IMR-90 (cell line): ENCODE measurements at regions not wholly inside any gene's neighbourhood (a gene's known extent, or its start where the extent isn't known, plus 50 kb on each side); places are given as distances from the start of the nearest gene placed in this dataset.

Experiments
- ATAC-seq: fragments of 200-7000 bp; cut with Tn5 transposase; 2 replicates; pipeline ENCODE4 v1.9.1; 2020; ENCODE audit warnings: low read depth, mild to moderate bottlenecking, moderate library complexity
- BruUV-seq: library from RNA; stranded (reverse); fragments of 400-500 nt; replicated peaks from 2 replicates; lab custom pipeline; 2021; lab: Mats Ljungman, UMichigan
- CTCF ChIA-PET: fragments of 300-600 bp; formaldehyde crosslinking; extraction: SDS; loops from one replicate; lab custom pipeline; 2021; ENCODE audit warnings: antibody characterized with exemption; lab: Yijun Ruan, JAX
- POLR2A ChIA-PET: fragments of 300-600 bp; sonication (Branson Sonifier 250); formaldehyde crosslinking; loops from one replicate; lab custom pipeline; 2022; ENCODE audit warnings: antibody characterized with exemption; ENCODE audit not compliant: unreplicated experiment; lab: Charles Lee
- DNase-seq: peaks from one replicate; pipeline ENCODE4 v3.0.0; 2013
- H2AFZ ChIP-seq: replicated peaks from 2 replicates; pipeline ENCODE3; 2013; ENCODE audit warnings: low read length, mild to moderate bottlenecking; ENCODE audit not compliant: poor library complexity
- H2AK5ac ChIP-seq: 2 replicates; pipeline ENCODE4 v1.6.1; 2013; ENCODE audit warnings: low read depth, low read length, inconsistent platforms
- H2AK9ac ChIP-seq: replicated peaks from 2 replicates; pipeline ENCODE3; 2013; ENCODE audit warnings: mild to moderate bottlenecking, low read depth, low read length, moderate library complexity; ENCODE audit not compliant: poor library complexity
- H2BK120ac ChIP-seq: 2 replicates; pipeline ENCODE4 v1.6.1; 2013; ENCODE audit warnings: low read depth, low read length, inconsistent platforms
- H2BK15ac ChIP-seq: 3 replicates; pipeline ENCODE4 v1.6.1; 2013; ENCODE audit warnings: low read depth, low read length, inconsistent platforms
- H2BK20ac ChIP-seq: 2 replicates; pipeline ENCODE4 v1.6.1; 2013; ENCODE audit warnings: low read depth, mild to moderate bottlenecking, inconsistent platforms, low read length, moderate library complexity
- H2BK5ac ChIP-seq: 2 replicates; pipeline ENCODE4 v1.6.1; 2013; ENCODE audit warnings: mild to moderate bottlenecking, low read depth, low read length, inconsistent platforms; ENCODE audit not compliant: poor library complexity, severe bottlenecking
- H3K14ac ChIP-seq: replicated peaks from 2 replicates; pipeline ENCODE4 v1.6.1; 2013; ENCODE audit warnings: low read depth, low read length, inconsistent platforms
- H3K18ac ChIP-seq: 2 replicates; pipeline ENCODE4 v1.6.1; 2013; ENCODE audit warnings: low read depth, low read length, control low read depth
- H3K23ac ChIP-seq: 2 replicates; pipeline ENCODE4 v1.6.1; 2013; ENCODE audit warnings: low read depth, low read length, inconsistent platforms
- H3K27ac ChIP-seq: 2 replicates; pipeline ENCODE4 v1.5.1; 2013; ENCODE audit warnings: mild to moderate bottlenecking, control low read depth, low read length; ENCODE audit not compliant: insufficient read depth
- H3K27me3 ChIP-seq: 2 replicates; pipeline ENCODE4 v1.6.1; 2013; ENCODE audit warnings: low read length; ENCODE audit not compliant: control insufficient read depth, insufficient read depth
- H3K36me3 ChIP-seq: 2 replicates; pipeline ENCODE4 v1.6.1; 2013; ENCODE audit warnings: low read length, mixed read lengths; ENCODE audit not compliant: control insufficient read depth, insufficient read depth
- H3K4ac ChIP-seq: 2 replicates; pipeline ENCODE4 v1.6.1; 2013; ENCODE audit warnings: low read depth, low read length, inconsistent platforms
- H3K4me1 ChIP-seq: 2 replicates; pipeline ENCODE4 v1.6.1; 2013; ENCODE audit warnings: low read length, mixed read lengths; ENCODE audit not compliant: control insufficient read depth, insufficient read depth
- H3K4me2 ChIP-seq: 2 replicates; pipeline ENCODE4 v1.6.1; 2013; ENCODE audit warnings: low read depth, mild to moderate bottlenecking, control low read depth, low read length, moderate library complexity
- H3K4me3 ChIP-seq: 2 replicates; pipeline ENCODE4 v1.5.1; 2013; ENCODE audit warnings: low read depth, mild to moderate bottlenecking, control low read depth, low read length, moderate library complexity; ENCODE audit not compliant: insufficient read depth
- H3K56ac ChIP-seq: 2 replicates; pipeline ENCODE4 v1.6.1; 2013; ENCODE audit warnings: low read length, inconsistent platforms; ENCODE audit not compliant: insufficient read depth; ENCODE audit errors: extremely low read depth
- H3K79me1 ChIP-seq, 2 experiments: 2 replicates each; pipeline ENCODE4 v1.6.1; 2013; ENCODE audit warnings: low read length in 2 of 2, inconsistent platforms in 1 of 2, low read depth in 1 of 2
- H3K9ac ChIP-seq: 2 replicates; pipeline ENCODE4 v1.6.1; 2013; ENCODE audit warnings: low read depth, low read length, control low read depth
- H3K9me1 ChIP-seq: 2 replicates; pipeline ENCODE4 v1.6.1; 2013; ENCODE audit warnings: low read length, inconsistent platforms; ENCODE audit not compliant: insufficient read depth
- H3K9me3 ChIP-seq: 2 replicates; pipeline ENCODE4 v1.6.1; 2013; ENCODE audit warnings: low read length; ENCODE audit not compliant: control insufficient read depth, insufficient read depth
- H4K20me1 ChIP-seq: 2 replicates; pipeline ENCODE4 v1.6.1; 2013; ENCODE audit warnings: low read length, inconsistent platforms; ENCODE audit not compliant: insufficient read depth
- H4K5ac ChIP-seq: 2 replicates; pipeline ENCODE4 v1.6.1; 2013; ENCODE audit warnings: mild to moderate bottlenecking, low read depth, low read length, control low read depth
- H4K8ac ChIP-seq, 2 experiments: 2 replicates each; pipeline ENCODE4 v1.6.1; 2013; ENCODE audit warnings: low read depth in 2 of 2, low read length in 2 of 2, control low read depth in 1 of 2, inconsistent platforms in 1 of 2
- H4K91ac ChIP-seq: 2 replicates; pipeline ENCODE4 v1.6.1; 2013; ENCODE audit warnings: low read depth, low read length, inconsistent platforms; ENCODE audit not compliant: insufficient read depth
- BHLHE40 ChIP-seq: fragments of 150-350 bp; IDR thresholded peaks from 2 replicates; pipeline ENCODE4 v1.6.1; 2016; ENCODE audit warnings: mild to moderate bottlenecking, low read depth, low read length
- CEBPB ChIP-seq: IDR thresholded peaks from 2 replicates; pipeline ENCODE4 v1.6.1; 2012; ENCODE audit warnings: low read depth, low read length, improper control_type of control experiment
- CHD1 ChIP-seq: IDR thresholded peaks from 2 replicates; pipeline ENCODE4 v1.6.1; 2012; ENCODE audit warnings: low read depth, low read length, improper control_type of control experiment
- FOS ChIP-seq: fragments of 150-350 bp; IDR thresholded peaks from 2 replicates; pipeline ENCODE4 v1.6.1; 2016; ENCODE audit warnings: low read depth, low read length
- MAFK ChIP-seq: IDR thresholded peaks from 2 replicates; pipeline ENCODE4 v1.6.1; 2012; ENCODE audit warnings: low read depth, low read length, improper control_type of control experiment
- MAZ ChIP-seq: IDR thresholded peaks from 2 replicates; pipeline ENCODE4 v1.6.1; 2012; ENCODE audit warnings: low read depth, mild to moderate bottlenecking, low read length, improper control_type of control experiment, moderate library complexity, borderline replicate concordance
- MXI1 ChIP-seq: IDR thresholded peaks from 2 replicates; pipeline ENCODE4 v1.6.1; 2012; ENCODE audit warnings: low read depth, mild to moderate bottlenecking, low read length, moderate library complexity, borderline replicate concordance
- NFE2L2 ChIP-seq: fragments of 150-350 bp; IDR thresholded peaks from 2 replicates; pipeline ENCODE4 v1.6.1; 2016; ENCODE audit warnings: low read depth, mild to moderate bottlenecking, low read length
- POLR2A ChIP-seq: IDR thresholded peaks from 2 replicates; pipeline ENCODE4 v1.6.1; 2012; ENCODE audit warnings: mild to moderate bottlenecking, low read depth, low read length
- RAD21 ChIP-seq: IDR thresholded peaks from 2 replicates; pipeline ENCODE4 v1.6.1; 2012; ENCODE audit warnings: low read length, improper control_type of control experiment
- RCOR1 ChIP-seq: IDR thresholded peaks from 2 replicates; pipeline ENCODE4 v1.6.1; 2012; ENCODE audit warnings: mild to moderate bottlenecking, low read length, improper control_type of control experiment; ENCODE audit not compliant: insufficient replicate concordance
- SMC3 ChIP-seq: fragments of 150-350 bp; IDR thresholded peaks from 2 replicates; pipeline ENCODE4 v1.6.1; 2016; ENCODE audit warnings: low read depth, mild to moderate bottlenecking, antibody characterized with exemption, low read length, moderate library complexity
- USF2 ChIP-seq: fragments of 150-350 bp; IDR thresholded peaks from 2 replicates; pipeline ENCODE4 v1.6.1; 2017; ENCODE audit warnings: mild to moderate bottlenecking, antibody characterized with exemption, low read length, low read depth
- WGBS, 2 experiments: methylation state at CpG; one replicate each; pipeline versions ENCODE4 v1.1.5 to v1.1.7; 2013; ENCODE audit warnings: missing lambda C conversion rate in 2 of 2; ENCODE audit not compliant: insufficient read length in 1 of 2; ENCODE audit errors: extremely low coverage in 2 of 2; 5-methylcytosine and 5-hydroxymethylcytosine counted together
- dilution Hi-C: fragments of 300-500 bp; cut with HindIII; formaldehyde crosslinking; loops from one replicate; pipeline ENCODE4 v1.14.3; 2018; ENCODE audit warnings: low sequenced_read_pairs; ENCODE audit not compliant: unreplicated experiment
- in situ Hi-C: fragments of 300-500 bp; cut with MboI; formaldehyde crosslinking; loops from 3 replicates; pipeline ENCODE4 v1.14.3; 2019; ENCODE audit warnings: low sequenced_read_pairs, inconsistent platforms, mixed read lengths
- intact Hi-C: fragments of 100-400 bp; cut with micrococcal nuclease; formaldehyde crosslinking; loops from 2 replicates; pipeline ENCODE4 v1.10.0; 2022
- TF ChIP-seq, protein P1 (sequence below): fragments of 150-350 bp; IDR thresholded peaks from 2 replicates; pipeline ENCODE4 v1.6.1; 2016; ENCODE audit warnings: low read depth, mild to moderate bottlenecking, low read length, moderate library complexity, borderline replicate concordance
- TF ChIP-seq, protein P2 (sequence below): conservative IDR thresholded peaks from 2 replicates; pipeline ENCODE4 v1.5.1; 2012; ENCODE audit warnings: mild to moderate bottlenecking, low read depth, low read length, improper control_type of control experiment

GRCh38 chr3:178172121-178172520 is 364.1 kb upstream of the KCNMB2 start:
- CTCF ChIA-PET: no interaction called here
- in situ Hi-C loops (no loop called here), dilution Hi-C loops (no loop called here), intact Hi-C loops (no loop called here)
- no peaks in the 10 kb centered on the region for H3K36me3 ChIP-seq
- WGBS, 2 experiments: no CpG with 5 or more reads among the region's 2 CpGs
- no peak overlapping the region for H4K5ac ChIP-seq
- H3K9ac ChIP-seq: no peak overlapping the region
- H3K4me2 ChIP-seq: no peak overlapping the region
- no peak overlapping the region for H2BK15ac ChIP-seq
- DNase-seq (no peak), ATAC-seq (no peak)
- H4K20me1 ChIP-seq: no peaks in the 10 kb centered on the region
- TF ChIP-seq USF2: no peak
- TF ChIP-seq, protein P1, sequence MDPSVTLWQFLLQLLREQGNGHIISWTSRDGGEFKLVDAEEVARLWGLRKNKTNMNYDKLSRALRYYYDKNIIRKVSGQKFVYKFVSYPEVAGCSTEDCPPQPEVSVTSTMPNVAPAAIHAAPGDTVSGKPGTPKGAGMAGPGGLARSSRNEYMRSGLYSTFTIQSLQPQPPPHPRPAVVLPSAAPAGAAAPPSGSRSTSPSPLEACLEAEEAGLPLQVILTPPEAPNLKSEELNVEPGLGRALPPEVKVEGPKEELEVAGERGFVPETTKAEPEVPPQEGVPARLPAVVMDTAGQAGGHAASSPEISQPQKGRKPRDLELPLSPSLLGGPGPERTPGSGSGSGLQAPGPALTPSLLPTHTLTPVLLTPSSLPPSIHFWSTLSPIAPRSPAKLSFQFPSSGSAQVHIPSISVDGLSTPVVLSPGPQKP: no peak
- TF ChIP-seq FOS: no peak
- TF ChIP-seq RCOR1: no peak
- TF ChIP-seq MXI1: no peak
- TF ChIP-seq BHLHE40: no peak
- TF ChIP-seq CHD1: no peak
- no peak for TF ChIP-seq MAZ
- no peak for TF ChIP-seq POLR2A
- no peak for TF ChIP-seq SMC3
- no peak for TF ChIP-seq MAFK
- no peak for TF ChIP-seq CEBPB
- TF ChIP-seq, protein P2, sequence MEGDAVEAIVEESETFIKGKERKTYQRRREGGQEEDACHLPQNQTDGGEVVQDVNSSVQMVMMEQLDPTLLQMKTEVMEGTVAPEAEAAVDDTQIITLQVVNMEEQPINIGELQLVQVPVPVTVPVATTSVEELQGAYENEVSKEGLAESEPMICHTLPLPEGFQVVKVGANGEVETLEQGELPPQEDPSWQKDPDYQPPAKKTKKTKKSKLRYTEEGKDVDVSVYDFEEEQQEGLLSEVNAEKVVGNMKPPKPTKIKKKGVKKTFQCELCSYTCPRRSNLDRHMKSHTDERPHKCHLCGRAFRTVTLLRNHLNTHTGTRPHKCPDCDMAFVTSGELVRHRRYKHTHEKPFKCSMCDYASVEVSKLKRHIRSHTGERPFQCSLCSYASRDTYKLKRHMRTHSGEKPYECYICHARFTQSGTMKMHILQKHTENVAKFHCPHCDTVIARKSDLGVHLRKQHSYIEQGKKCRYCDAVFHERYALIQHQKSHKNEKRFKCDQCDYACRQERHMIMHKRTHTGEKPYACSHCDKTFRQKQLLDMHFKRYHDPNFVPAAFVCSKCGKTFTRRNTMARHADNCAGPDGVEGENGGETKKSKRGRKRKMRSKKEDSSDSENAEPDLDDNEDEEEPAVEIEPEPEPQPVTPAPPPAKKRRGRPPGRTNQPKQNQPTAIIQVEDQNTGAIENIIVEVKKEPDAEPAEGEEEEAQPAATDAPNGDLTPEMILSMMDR: no peak
- TF ChIP-seq RAD21: no peak
- no peak for TF ChIP-seq NFE2L2
- BruUV-seq: no TSS peak
- no peaks in the 10 kb centered on the region for H3K4me1 ChIP-seq
- H2AFZ ChIP-seq: no peak overlapping the region
- H2BK120ac ChIP-seq: no peak overlapping the region
- H2BK5ac ChIP-seq: no peak overlapping the region
- no peak overlapping the region for H4K91ac ChIP-seq
- no peaks in the 10 kb centered on the region for H3K79me1 ChIP-seq
- no peak overlapping the region for H3K4ac ChIP-seq
- POLR2A ChIA-PET: no interaction called here
- no peak overlapping the region for H2AK9ac ChIP-seq
- no peaks in the 10 kb centered on the region for H3K9me3 ChIP-seq
- no peaks in the 10 kb centered on the region for H3K27me3 ChIP-seq
- H3K27ac ChIP-seq: no peak overlapping the region
- H3K4me3 ChIP-seq: no peak overlapping the region
- H2BK20ac ChIP-seq: no peak overlapping the region
- no peak overlapping the region for H3K23ac ChIP-seq
- no peak overlapping the region for H3K18ac ChIP-seq
- no peak overlapping the region for H3K56ac ChIP-seq
- H3K9me1 ChIP-seq: no peaks in the 10 kb centered on the region
- H3K14ac ChIP-seq: no peak overlapping the region
- H4K8ac ChIP-seq: no peak overlapping the region
- no peak overlapping the region for H2AK5ac ChIP-seq
